Inflammatory macrophage treated with lipopolysaccharide for 1 hour (primary cell): ENCODE measurements at regions not wholly inside any gene's neighbourhood (a gene's known extent, or its start where the extent isn't known, plus 50 kb on each side); places are given as distances from the start of the nearest gene placed in this dataset.
A peak's percentile ranks its signal among the peaks of the same experiment; 100 is the strongest.
"Not testable (repeated sequence)": the region's sequence is repeated elsewhere in the genome, so short reads cannot be mapped to it uniquely, and the experiment has no call there.

Source experiments
- DNase-seq, 2 donors: peaks; one replicate each; pipeline ENCODE4 v3.0.0-alpha.2; 2020 to 2022

DNA sequence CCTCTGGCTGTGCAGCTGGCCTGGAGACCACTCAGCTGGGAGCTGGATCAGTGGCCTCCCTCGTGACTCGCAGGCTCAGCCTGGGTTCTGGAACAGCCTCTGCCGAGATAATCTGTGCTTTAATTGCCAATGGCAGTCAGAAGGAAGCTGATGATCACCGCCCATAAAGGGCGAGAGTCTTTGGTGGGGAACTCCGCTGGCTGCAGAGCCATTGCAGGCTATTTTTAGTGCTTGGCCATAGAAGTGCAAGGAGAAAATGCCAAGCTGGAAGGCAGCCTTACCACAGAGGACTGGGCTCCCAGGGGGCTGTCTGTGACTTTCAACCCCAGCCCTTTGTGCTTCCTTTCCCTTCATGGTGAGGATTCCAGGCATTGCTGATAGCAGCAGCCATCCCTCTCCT is 62.2 kb upstream of the TENM4 start:
- DNase-seq: no peak

DNA sequence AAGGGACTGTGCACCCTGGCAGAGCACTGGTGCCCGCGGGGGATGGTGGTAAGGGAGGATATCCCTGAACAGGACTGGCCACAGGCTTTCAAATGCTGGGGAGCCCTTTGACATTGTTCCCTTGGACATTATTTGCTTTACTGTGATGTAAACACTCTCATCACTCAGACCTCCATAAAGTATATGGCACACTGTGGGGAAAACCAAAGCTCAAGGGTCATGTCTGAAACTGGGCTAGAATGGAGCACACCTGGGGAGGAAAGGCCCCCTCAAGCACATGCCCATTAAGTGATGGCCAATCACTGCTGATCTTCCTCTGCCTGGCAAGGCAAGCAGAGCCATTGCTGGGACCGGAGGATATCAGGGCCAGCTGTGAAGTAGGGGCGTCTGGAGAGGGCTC is 60.9 kb upstream of the TENM4 start:
- DNase-seq: no peak

DNA sequence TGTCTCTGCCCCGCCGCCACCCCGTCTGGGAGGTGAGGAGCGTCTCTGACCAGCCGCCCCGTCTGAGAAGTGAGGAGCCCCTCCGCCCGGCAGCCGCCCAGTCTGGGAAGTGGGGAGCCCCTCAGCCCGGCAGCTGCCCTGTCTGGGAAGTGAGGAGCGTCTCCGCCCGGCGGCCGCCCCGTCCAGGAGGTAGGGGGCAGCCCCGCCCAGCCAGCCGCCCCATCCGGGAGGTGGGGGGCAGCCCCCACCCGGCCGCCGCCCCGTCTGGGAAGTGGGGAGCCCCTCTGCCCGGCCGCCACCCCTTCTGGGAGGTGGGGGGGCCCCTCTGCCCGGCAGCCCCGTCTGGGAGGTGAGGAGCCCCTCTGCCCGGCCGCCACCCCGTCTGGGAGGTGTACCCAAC is 59.1 kb upstream of the TENM4 start:
- DNase-seq: not testable (repeated sequence)

DNA sequence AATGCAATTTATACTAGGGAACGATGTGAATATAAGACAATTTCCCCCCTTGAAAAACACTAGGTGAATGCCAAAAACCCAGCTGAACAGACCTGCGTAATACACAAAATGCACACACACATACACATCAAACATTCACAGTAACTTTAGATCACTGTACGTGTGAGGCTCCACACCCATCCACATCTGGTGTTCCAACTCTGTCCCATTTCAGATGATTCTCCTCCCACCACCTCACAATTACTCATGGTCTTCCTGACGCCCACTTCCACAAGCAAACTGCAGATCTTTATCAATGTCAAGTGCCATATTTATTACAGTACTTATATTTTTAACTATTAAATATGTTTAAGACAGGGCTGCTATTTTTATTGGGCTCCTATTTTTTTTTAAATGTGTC is 57.8 kb upstream of the TENM4 start:
- no peak for DNase-seq

DNA sequence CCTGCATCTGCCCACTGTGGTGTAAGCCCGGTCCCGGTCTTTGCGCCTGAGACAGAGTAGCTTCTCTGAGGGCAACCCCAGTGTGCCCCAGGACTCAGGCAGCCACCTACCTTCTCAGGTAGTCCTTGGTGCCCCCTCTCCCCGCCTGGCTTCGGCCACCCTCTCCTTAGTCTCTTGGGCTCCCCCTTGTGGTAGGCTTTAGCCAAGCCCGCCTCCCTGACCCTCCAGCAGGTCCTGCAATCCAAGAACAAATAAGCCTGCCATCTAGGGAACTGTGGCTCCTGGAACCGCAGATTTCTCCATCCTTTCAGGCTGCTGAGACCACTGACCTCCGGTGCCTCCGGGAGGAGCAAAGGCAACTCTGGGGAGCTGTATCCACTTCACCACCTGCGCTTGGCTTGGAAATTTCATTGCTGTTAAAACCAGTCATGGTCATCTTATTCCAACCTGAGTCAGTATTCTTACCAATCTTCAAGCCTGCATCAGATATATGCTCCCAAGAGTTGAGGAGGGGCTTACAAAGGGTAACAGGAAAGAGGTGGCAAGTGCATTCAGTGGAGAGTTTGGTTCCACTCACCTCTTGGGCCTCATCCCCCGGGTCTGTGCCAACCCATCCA is 52.8 kb upstream of the TENM4 start:
- DNase-seq: peak; percentile 17 to 79

DNA sequence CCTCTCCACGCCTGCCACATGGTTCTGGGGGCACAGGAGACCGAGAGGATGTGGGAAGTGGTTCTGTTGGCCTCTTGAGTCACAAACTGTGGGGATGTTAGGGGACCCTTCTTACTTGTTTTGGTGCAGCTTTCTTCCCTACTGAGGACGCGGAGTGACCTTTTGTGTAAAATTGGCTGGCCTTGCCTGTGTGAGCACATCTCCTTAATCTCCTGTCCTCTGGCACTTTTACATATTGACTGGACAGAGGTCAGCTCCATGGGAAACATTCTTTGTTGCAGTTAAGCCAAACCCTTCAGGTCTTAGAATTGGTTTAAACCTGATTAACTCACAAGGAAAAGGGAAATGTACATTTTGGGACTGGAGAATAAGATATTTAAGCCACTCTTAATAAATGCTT is 51.2 kb upstream of the TENM4 start:
- no peak for DNase-seq
